HG03432 (cell line): ENCODE measurements at regions not wholly inside any gene's neighbourhood (a gene's known extent, or its start where the extent isn't known, plus 50 kb on each side); places are given as distances from the start of the nearest gene placed in this dataset.

ENCODE experiments used
- ATAC-seq: cut with Tn5 transposase; IDR thresholded peaks from one replicate; pipeline ENCODE4 v1.9.1; 2021; ENCODE audit warnings: mild to moderate bottlenecking, moderate library complexity; ENCODE audit not compliant: unreplicated experiment

DNA sequence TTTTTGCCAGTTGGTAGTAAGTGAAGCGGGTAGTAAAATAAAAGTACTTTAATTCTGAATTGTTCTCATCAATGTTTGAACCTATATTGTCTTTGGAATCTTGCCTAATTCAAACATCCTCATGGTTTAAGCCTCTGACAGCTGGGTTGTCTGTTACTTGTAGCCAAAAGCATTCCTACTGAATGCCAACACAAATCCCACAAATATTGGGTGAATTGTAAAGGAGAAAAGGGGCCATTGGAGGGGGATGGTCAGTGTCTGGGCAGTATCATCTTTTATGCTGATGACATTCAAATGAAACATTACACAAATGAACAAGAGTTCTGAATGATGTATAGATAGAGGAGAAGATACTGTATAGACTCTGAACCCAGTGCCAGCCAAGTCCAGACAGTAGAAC, 309.5 kb downstream of the OSTF1 start:
- ATAC-seq = no peak

DNA sequence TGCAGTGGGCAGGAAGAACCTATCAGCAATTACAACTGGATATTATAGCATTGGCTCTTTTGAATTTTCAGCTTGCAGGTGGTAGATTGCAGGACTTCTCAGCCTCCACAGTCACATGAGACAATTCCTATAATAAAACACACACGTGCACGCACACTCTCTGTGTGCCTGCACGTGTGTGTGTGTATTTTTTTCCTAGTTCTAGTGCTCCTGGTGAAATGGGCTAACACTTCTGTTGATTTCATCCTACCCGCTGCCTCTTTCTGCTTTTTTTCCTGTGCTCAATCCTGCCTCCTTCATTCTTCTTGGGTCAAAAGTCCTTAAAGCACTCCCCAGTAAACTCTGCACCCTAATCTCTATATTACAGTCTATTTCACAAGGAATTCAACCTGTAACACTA, 320.1 kb downstream of the OSTF1 start:
- no peak for ATAC-seq

DNA sequence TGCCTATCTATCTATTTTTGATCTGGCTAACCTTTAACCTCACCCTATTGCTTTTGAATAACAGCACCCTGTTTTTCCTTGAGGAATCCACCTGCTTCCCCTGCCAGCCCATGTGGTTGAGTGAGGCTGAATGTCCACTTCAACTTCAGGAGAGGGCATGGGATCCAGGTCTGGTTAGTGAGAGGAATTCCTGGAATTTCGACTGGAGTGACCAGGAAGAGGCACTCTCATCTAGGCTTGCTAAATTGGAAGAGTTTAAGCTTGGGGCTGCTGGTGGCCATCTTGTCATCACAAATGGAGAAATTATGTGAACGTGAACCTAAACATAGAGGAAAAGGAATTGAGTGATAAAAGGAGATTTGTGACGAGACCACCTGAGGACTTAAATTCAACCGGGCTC, 322.1 kb downstream of the OSTF1 start:
- no peak for ATAC-seq

DNA sequence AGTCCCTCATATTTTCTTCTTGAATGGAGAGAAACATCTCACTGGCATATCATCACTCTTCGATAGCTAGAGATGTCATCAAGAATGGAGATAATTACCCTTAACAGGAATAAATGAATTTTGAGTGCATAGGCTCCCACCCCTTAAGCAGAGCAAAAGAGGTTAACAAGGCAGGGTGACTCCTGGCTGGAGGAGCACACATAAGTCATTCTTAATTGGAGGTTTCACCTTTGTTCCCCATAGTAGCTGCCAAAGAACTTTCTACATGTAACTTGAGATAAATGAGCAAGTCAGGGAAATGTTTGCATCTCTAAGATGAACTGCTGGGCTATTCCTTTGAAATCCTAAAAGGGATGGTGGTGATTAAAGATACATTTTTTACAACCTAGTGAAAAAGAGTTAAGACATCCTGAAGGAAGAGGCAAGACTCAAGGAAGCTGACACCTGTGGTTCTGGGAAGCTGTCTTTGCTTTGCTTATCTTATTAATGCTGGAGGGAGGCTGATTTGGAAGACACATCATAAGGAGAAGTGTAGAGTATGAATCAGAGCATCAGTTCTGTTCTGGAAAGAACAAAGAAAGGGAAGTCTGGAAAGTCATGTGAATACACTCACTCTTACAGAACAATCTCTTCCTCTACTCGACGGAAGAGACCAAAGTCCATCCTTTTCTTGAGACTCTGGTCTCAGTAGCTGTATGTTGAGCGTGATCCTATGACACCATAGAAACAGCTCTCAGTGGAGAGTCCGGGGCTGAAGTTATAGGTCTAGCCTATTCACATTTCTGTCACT, 326.3 kb downstream of the OSTF1 start:
- ATAC-seq = no peak

DNA sequence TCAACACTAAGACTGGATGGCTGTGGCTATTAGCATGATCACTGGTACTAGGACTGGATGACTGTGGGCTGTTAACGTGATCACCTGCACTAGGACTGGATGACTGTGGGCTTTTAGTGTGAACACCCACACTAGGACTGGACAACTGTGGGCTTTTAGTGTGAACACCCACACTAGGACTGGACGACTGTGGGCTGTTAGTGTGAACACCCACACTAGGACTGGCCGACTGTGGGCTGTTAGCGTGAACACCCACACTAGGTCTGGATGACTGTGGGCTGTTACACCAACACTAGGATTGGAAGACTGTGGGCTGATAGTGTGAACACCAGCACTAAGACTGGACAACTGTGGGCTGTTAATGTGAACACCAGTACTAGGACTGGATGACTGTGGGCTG, 329.2 kb downstream of the OSTF1 start:
- ATAC-seq = no peak

DNA sequence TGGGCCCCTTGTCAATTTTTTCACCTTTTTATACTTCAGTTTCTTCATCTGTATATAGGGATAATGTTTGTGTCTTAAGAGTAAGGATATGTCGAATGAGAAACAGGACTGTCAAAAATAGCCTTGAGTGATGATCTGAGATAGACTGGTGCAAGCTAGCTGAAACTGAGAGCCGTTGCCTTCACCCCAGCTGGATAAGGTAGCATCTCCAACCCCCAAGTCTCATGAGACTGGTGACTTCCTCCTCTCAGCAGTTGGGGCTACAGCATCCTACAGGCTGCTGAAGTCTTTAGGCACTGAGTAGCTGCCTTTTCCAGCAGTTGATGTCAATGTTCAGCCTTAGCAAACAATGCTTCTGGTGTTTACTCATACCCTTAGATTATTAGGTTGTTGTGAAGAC, 330.2 kb downstream of the OSTF1 start:
- peak; percentile 80 for ATAC-seq

DNA sequence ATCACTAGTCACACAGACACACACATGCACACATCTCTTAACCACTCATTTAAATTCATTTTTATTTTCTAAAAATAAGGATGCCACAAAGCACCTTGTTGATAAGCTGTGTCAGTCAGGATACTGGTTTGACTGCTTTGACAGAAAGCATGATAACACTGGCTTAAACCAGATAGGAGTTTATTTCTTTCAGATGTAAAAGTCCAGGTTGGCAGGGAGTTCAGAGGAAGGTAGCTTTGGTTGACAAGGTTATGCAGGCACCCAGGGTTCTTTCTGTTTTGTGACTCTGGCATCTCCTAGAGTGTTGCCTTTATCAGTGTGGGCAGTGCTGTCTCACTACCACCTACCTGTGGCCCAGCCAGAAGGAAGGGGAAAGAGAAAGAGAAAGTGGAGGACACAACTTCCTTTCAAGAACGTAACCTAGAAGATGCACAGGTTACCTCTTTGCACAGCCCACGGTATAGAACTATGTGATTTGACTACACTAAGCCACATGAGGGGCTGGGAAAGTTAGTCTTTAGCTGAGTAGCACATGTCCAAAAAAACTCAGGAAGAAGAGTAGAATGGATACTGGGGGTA, 334.7 kb downstream of the OSTF1 start:
- no peak for ATAC-seq

DNA sequence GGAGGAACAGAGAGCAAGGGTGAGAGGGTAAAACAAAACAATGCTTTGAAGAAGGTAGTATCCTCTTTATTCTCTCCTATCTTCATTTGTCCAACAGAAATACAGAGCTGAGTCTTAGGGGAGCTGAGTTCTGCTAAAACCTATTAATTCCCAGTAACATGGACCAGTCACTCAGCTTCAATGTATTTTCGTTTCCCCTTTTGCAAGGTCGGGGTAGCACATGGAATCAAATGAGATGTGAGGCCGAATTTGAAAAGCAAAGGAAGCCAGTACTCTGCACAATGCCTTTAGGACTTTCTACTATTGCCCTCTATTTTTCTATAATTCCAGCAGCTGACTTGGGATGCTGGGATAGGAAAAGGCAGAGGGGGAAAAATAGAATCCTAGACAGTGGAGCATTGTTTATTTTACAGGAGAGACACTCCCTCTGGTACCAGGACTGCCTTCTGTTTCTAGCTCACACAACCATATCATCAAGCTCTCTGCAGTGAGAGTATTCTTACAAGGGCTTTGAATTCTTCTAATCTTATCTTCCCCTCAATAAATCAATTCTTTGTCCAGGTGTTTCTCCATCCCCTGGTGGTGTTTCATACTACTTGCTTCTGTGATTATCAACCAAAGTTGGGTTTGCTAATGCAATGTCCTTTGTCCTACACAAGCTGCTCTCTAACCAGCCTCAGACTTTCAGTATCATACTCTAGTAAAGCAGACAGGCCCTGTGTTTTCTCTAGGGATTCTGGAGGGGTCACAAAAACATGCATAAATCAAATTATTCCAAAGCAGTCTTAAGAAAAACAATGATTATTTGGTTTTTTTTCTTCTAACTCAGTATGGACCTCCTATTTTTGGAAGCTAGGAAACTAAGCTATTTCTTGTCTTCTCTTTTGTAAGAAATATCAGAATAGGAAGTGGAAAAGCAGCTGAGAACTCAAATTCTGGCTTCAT, 341.5 kb downstream of the OSTF1 start:
- no peak for ATAC-seq

DNA sequence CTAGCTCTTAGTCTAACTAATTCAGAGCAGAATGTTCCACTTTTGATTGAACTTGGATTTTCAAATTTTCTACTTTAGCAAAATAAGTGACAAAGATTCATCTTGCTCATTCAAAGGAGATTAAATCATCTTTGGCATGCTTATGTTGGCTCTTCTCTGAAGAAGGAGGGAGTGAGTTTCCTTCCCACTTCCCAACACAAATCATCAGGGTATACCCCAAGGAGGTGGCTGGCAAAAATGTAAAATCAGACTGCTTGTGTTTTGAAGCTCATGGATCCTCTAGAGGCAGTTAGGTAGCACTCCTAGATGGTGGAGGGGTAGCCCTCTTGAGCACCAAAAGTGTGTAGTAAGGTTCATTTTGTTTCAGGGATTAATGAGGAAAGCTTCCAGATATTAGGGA, 343.1 kb downstream of the OSTF1 start:
- ATAC-seq = no peak

DNA sequence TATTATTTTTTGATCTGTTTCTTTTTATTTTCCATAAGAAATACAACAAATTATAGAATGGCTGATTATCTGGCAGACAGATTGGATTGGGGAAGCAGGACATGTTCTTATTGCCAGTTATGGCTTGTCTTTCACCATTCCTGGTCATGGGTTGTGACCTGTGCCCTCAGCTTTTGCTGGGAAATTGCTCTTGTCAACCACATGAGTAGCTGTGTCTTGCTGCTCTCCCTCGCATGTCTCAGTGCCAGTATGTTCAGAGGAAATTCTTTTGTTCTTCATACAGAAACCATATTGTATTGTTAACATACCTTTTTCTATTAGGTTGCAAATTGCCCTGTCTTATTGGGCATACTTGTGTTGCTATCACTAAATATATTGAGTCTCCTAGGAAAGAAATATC, 344.1 kb downstream of the OSTF1 start:
- ATAC-seq = no peak

DNA sequence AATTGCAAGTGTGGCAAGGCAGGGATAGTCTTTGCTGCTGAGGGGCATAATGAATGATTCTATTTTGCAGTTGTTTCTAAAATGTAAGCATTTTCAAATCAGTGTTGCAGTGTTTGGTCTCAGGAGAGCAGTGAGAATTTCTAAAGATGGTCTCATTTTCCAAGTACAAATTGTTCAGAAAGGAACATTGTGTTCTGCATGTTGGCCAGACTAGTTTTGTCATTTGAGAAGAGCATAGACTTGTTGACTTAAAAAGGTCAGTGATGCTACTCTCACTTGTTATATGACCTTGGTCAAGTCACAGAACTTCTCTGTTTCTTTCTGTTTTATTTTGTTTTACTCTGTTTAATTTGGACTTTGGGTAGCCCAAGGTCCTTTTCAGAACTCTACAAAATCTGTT, 344.6 kb downstream of the OSTF1 start:
- no peak for ATAC-seq

DNA sequence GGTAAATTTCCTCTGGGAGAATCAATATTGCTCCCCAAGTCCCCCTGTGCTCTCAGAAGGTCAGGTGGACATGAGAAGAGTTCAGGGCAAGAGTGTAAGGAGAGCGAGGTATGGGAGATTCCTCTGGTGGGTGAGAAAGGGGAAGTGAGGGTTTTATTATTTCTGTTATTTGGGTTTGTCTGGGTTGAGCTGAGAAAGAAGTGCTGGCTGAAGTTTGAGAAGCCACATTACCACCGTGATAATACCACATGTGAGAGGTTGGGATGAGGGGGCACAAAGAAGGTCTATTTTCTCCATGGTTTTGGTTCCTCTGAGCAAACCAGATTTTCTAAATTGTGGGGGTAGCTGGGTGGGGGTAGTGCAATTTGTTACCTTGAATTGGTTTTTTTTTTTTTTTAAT, 350.4 kb downstream of the OSTF1 start:
- peak; percentile 67 for ATAC-seq

DNA sequence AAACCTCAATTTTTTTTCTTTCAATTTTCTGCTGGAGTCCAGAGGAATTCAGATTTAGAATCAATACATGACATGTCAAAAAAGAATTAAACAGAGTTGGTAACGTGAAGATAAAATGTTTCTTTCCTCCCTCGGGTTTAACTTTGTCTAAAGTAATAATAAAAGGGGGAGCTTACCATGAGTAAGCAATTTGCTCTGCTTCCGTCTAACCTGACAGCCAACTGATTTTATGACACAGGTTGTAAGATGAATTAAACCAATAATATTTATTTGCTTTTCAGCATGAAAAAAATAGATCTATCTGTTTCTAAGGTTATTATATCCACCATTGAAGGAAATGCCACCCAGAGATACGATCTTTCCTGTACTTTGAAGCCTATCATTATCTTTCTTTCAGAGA, 352.6 kb downstream of the OSTF1 start:
- no peak for ATAC-seq

DNA sequence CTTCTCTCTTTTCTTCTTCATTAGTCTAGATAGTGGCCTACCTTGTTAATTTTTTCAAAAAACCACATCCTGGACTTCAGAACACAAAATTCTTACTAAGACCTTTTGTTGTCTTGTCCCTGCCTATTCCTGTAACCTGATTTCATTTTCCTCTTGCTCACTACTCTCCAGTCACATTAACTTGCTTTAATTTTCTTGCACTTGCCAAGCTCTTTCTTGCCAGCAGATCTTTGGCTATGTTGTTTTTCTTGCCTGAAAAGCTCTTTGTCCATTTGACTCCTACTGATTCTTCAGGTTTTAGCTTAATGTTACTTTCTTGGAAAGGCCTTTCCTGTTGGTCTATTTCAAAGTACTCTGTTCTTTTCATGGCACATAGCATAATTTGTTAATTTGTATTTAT, 356.8 kb downstream of the OSTF1 start:
- no peak for ATAC-seq

DNA sequence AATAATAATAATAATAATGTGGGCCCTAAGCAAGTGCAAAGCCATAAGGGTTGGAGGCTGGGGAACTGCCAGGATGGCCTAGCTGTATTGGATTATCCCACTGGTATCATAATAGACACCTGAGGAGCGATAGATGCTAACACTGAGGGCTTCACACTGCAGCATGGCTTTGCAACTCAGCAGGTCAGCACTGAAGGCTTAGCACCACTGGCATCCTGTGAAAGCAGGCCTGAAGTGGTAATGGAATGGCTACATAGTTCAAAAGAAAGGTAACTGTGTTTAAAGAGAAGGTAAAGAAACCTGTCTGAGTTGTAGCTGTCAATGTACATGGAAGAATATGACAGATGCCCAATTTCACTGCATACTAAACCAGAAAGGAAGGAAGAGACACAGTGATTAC, 359.0 kb downstream of the OSTF1 start:
- ATAC-seq = no peak

DNA sequence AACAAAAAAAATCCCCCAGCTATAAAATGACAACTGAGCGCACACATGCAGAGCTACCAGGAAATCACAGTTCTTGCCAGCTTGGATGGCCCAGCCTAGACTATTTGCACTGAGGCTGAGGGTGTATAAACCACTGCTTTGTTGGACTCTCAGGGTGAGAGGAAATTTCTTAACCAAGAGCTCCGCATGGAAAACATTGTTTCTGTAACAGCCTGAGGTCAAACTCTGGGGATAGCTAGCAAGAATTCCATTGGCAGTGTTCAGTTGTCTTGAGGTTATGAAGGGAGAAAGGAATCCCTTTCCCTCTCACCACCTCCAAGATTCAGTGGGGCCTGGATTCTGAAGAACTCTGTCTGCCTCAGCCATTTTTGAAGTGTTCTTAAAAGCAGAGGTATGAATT, 360.0 kb downstream of the OSTF1 start:
- ATAC-seq = no peak

DNA sequence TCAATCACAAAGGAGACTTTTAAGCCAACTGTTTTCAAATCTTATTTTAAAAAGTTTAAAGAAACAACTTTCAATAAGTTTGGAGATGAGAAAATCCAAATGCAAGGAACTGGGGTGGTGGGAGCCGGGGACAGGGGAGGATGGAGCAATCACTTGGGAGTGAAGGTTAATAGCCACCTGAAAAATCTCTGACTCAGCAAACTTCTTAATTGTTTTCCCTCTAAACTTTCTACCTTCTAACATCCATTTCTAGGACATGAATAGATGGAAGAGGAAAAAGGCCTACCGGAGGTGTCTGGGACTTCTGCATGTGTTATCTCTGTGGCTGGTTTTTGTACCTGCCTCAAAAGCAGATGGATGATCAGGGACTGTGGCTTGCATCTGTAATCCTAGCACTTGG, 360.6 kb downstream of the OSTF1 start:
- no peak for ATAC-seq

DNA sequence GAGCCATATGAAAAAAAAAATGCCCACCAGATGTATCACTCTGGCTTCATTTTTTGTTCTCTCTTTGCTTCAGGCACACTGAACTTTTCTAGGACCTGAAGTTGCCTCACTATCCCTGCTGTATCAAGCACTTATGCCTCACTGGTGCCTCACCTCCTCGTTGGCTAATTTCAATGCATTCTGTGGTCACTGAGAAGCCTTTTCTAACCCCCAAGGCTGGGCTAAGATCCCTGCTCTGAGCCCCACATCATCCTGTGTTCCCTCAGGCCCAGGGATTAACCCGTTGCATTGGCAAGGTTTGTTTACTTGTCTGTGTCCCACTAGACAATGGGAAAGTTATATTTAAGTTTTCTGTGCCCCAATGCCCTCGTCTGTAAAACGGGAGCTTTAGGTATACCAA, 362.7 kb downstream of the OSTF1 start:
- no peak for ATAC-seq

DNA sequence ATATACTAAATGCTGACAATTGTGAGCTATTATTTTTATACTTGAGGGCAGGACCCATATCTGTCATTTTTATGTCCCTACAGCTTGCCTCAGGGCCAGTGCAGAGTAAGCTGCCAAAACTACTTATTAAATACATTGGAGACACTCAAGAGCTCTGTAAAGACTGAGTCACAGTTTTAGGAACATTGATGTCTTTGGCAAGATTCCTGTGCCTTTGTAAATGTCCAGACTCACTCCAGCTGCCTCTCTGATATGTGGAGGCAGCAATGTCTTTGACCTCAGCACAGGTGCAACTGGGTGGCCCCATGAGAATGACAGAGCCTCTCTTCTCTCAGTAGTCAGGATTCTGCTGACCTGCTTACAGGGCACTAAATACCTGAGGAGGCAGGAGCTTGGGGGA, 363.2 kb downstream of the OSTF1 start:
- ATAC-seq = no peak

DNA sequence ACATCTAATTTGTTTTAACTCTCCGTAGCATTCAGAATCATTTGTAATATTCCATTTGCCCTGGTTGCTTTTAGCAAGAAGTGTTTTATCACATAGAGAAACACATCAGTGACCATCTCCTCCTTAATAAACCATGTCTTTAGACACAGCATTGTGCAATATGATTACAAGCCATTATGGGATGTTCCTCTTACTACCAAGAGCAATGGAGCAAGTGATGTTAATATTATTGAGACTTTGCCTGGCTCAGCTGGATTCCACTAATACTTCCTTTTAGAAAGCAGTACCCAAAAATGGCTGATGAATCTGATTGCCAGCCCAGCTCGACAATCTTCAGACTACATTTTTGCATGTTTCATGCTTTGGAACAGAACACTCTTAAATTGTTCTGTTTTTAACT, 364.2 kb downstream of the OSTF1 start:
- ATAC-seq = no peak

DNA sequence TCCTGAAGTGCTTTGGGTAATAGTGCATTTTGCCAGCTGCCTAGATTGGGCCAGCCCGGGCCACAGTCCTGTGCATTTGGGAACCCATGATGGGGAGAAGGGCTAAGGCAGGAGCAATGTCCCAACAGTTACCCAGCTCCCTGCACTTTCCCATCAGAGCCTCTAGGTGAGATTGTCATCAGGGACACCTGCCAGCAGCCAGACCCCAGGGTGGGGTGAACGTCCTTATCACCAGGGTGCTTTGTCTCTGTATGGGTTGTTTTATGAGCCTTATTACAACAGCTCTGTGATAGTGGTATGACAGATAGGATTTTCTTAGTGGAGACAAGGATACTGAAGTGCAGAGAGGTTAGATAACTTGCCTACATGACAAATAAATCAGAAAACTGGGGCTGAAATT, 365.7 kb downstream of the OSTF1 start:
- no peak for ATAC-seq

DNA sequence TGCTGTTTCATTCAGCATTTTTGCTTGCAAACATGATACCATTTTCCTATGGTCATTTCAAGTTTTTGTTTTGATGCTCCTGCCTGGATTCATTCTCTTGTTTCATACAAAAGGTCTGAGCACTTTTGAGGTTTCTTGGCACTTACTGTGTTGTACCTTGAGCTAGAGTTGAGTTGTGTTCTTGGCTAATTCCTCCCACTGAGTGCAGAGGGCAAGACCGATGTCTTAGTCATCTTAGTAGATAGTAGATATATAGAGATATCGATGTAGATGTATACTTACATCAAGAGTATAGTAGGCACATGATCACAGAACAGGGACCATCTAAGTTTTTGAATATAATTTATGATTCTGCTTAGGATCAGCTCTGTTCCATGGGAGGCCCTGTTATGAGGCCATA, 366.6 kb downstream of the OSTF1 start:
- no peak for ATAC-seq
